ENCODE measurements at regions not wholly inside any gene's neighbourhood (a gene's known extent, or its start where the extent isn't known, plus 50 kb on each side); places are given as distances from the start of the nearest gene placed in this dataset.

GRCh38 chr10:63697956-63698786 is 177.0 kb downstream of the REEP3 start:
- no peak overlapping the region for H3K4me2 ChIP-seq (ENCODE audit: low read depth, low read length, poor library complexity, severe bottlenecking)
- no peaks in the 10 kb centered on the region for H3F3A ChIP-seq (ENCODE audit: insufficient read depth)
- TF ChIP-seq CTCF (IDR thresholded peaks at IDR 0.05; ENCODE audit: insufficient read depth, low read length, poor library complexity, severe bottlenecking) (no peak), EZH2phosphoT487 (conservative IDR thresholded peaks at IDR 0.05; ENCODE audit: low read length) (no peak)
- H3K9ac ChIP-seq (ENCODE audit: low read length), result no peak overlapping the region
- no peak overlapping the region for H3K4me3 ChIP-seq (ENCODE audit: insufficient read depth, low read length, poor library complexity, severe bottlenecking)
- H3K27ac ChIP-seq (ENCODE audit: low read depth, low read length), result no peak overlapping the region
- no peaks in the 10 kb centered on the region for H3K79me2 ChIP-seq (ENCODE audit: insufficient read depth, low read length)
- no peaks in the 10 kb centered on the region for H3K9me3 ChIP-seq (ENCODE audit: insufficient read depth, low read length)
- no peaks in the 10 kb centered on the region for H4K20me1 ChIP-seq (ENCODE audit: low read depth, low read length)
- H3K36me3 ChIP-seq (ENCODE audit: low read length), result no peaks in the 10 kb centered on the region
- no peaks in the 10 kb centered on the region for H3K9me2 ChIP-seq (replicated peaks; ENCODE audit: insufficient read depth, low read length)
- no peak overlapping the region for H2AFZ ChIP-seq (ENCODE audit: low read depth, low read length, severe bottlenecking)
- no peaks in the 10 kb centered on the region for H3K27me3 ChIP-seq (ENCODE audit: low read length)

DNA sequence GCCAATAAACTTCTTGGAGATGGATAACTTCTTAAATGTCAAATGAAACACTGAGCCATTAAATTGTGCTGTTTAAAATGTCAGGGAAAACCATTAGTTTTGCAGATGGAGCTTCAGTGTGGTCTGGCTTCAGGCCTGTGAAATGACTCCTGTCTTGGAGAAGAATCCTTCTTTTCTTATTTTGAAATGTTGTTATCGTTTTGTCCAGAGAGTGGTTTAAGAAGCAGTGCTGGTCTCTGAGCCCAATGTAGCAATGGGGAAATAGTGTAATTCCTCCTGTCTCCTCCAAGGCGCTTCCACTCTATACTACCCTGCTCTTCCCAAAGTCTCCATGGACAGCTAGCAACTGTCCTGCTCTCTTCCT is 177.6 kb downstream of the REEP3 start:
- TF ChIP-seq EZH2phosphoT487 (conservative IDR thresholded peaks at IDR 0.05; ENCODE audit: low read length), result no peak
- no peak overlapping the region for H3K4me3 ChIP-seq (ENCODE audit: insufficient read depth, low read length, poor library complexity, severe bottlenecking)
- H3K9ac ChIP-seq (ENCODE audit: low read length), result no peak overlapping the region
- no peak overlapping the region for H2AFZ ChIP-seq (ENCODE audit: low read depth, low read length, severe bottlenecking)
- H3K36me3 ChIP-seq (ENCODE audit: low read length), result no peaks in the 10 kb centered on the region
- H3K9me2 ChIP-seq (replicated peaks; ENCODE audit: insufficient read depth, low read length), result no peaks in the 10 kb centered on the region
- no peaks in the 10 kb centered on the region for H3K79me2 ChIP-seq (ENCODE audit: insufficient read depth, low read length)
- no peaks in the 10 kb centered on the region for H3F3A ChIP-seq (ENCODE audit: insufficient read depth)
- no peak overlapping the region for H3K27ac ChIP-seq (ENCODE audit: low read depth, low read length)
- H3K9me3 ChIP-seq (ENCODE audit: insufficient read depth, low read length), result no peaks in the 10 kb centered on the region
- no peaks in the 10 kb centered on the region for H3K27me3 ChIP-seq (ENCODE audit: low read length)
- H3K4me2 ChIP-seq (ENCODE audit: low read depth, low read length, poor library complexity, severe bottlenecking), result no peak overlapping the region
- H4K20me1 ChIP-seq (ENCODE audit: low read depth, low read length), result no peaks in the 10 kb centered on the region

GRCh38 chr10:63699785-63700613 is 178.8 kb downstream of the REEP3 start:
- H3K9me3 ChIP-seq (ENCODE audit: insufficient read depth, low read length), result no peaks in the 10 kb centered on the region
- H4K20me1 ChIP-seq (ENCODE audit: low read depth, low read length), result no peaks in the 10 kb centered on the region
- no peaks in the 10 kb centered on the region for H3K27me3 ChIP-seq (ENCODE audit: low read length)
- H3K9me2 ChIP-seq (replicated peaks; ENCODE audit: insufficient read depth, low read length), result no peaks in the 10 kb centered on the region
- no peaks in the 10 kb centered on the region for H3F3A ChIP-seq (ENCODE audit: insufficient read depth)
- no peak overlapping the region for H3K4me2 ChIP-seq (ENCODE audit: low read depth, low read length, poor library complexity, severe bottlenecking)
- H3K9ac ChIP-seq (ENCODE audit: low read length), result no peak overlapping the region
- no peak overlapping the region for H3K27ac ChIP-seq (ENCODE audit: low read depth, low read length)
- H3K4me3 ChIP-seq (ENCODE audit: insufficient read depth, low read length, poor library complexity, severe bottlenecking), result no peak overlapping the region
- H3K36me3 ChIP-seq (ENCODE audit: low read length), result no peaks in the 10 kb centered on the region
- no peak for TF ChIP-seq CTCF (IDR thresholded peaks at IDR 0.05; ENCODE audit: insufficient read depth, low read length, poor library complexity, severe bottlenecking)
- TF ChIP-seq EZH2phosphoT487 (conservative IDR thresholded peaks at IDR 0.05; ENCODE audit: low read length), result no peak
- no peaks in the 10 kb centered on the region for H3K79me2 ChIP-seq (ENCODE audit: insufficient read depth, low read length)
- H2AFZ ChIP-seq (ENCODE audit: low read depth, low read length, severe bottlenecking), result no peak overlapping the region
